SK-N-SH treated with all-trans-retinoic acid at 6 μM for 48 hours (cell line): ENCODE measurements at regions not wholly inside any gene's neighbourhood (a gene's known extent, or its start where the extent isn't known, plus 50 kb on each side); places are given as distances from the start of the nearest gene placed in this dataset.

ENCODE experiments used
- OSR1 ChIP-seq: fragments of 250-450 bp; sonication (Bioruptor Pico); IDR thresholded peaks from 2 replicates; pipeline ENCODE4 v1.8.0; 2022; ENCODE audit warnings: moderate library complexity, mild to moderate bottlenecking, inconsistent platforms
- TF ChIP-seq, protein P1 (sequence below): fragments of 250-450 bp; sonication (Bioruptor Pico); IDR thresholded peaks from 2 replicates; pipeline ENCODE4 v1.5.1; 2021; ENCODE audit warnings: mild to moderate bottlenecking, moderate library complexity

DNA sequence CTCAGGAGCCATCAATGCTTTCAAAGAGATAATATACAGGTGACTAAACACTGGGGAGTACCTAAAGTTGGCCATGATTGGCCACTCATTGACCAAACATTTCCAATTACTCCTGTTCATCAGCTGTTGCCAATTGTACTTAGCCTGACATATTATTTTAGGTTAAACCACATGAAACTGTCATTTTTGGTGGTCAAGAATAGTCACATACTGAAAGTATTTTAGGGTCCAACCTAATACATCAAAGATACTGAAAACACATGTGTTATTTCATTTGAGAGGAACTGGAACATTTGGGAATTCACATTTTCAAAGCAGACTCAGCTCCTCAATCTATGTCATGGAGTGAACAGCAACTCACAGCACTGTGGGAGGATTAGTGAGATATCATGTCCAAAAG is 63.9 kb upstream of the KCNA5 start:
- TF ChIP-seq, protein P1, sequence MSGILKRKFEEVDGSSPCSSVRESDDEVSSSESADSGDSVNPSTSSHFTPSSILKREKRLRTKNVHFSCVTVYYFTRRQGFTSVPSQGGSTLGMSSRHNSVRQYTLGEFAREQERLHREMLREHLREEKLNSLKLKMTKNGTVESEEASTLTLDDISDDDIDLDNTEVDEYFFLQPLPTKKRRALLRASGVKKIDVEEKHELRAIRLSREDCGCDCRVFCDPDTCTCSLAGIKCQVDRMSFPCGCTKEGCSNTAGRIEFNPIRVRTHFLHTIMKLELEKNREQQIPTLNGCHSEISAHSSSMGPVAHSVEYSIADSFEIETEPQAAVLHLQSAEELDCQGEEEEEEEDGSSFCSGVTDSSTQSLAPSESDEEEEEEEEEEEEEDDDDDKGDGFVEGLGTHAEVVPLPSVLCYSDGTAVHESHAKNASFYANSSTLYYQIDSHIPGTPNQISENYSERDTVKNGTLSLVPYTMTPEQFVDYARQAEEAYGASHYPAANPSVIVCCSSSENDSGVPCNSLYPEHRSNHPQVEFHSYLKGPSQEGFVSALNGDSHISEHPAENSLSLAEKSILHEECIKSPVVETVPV: no peak
- TF ChIP-seq OSR1 (CRISPR knock-in tag): no peak
